GM12891 (cell line): ENCODE measurements at regions not wholly inside any gene's neighbourhood (a gene's known extent, or its start where the extent isn't known, plus 50 kb on each side); places are given as distances from the start of the nearest gene placed in this dataset.

Experiments used
- DNase-seq: peaks from one replicate; pipeline ENCODE4 v3.0.0; 2011; ENCODE audit warnings: low spot score; ENCODE audit not compliant: insufficient read length
- FAIRE-seq: peaks from 2 replicates; lab custom pipeline; 2011; peaks lifted over from hg19 to GRCh38; lab: Jason Lieb, UNC
- PAX5 ChIP-seq: IDR thresholded peaks from 2 replicates; pipeline ENCODE4 v1.6.1; 2011; ENCODE audit warnings: low read length, moderate library complexity, mild to moderate bottlenecking; ENCODE audit not compliant: insufficient read depth, severe bottlenecking
- POLR2A ChIP-seq: IDR thresholded peaks from 2 replicates; pipeline ENCODE4 v1.6.1; 2011; ENCODE audit warnings: low read depth, low read length, control low read depth
- POLR2AphosphoS5 ChIP-seq: IDR thresholded peaks from 2 replicates; pipeline ENCODE4 v1.6.1; 2011; ENCODE audit warnings: low read depth, low read length, control low read depth
- POU2F2 ChIP-seq: IDR thresholded peaks from 2 replicates; pipeline ENCODE4 v1.6.1; 2011; ENCODE audit warnings: low read depth, mild to moderate bottlenecking, control low read depth, low read length, moderate library complexity
- SPI1 ChIP-seq: IDR thresholded peaks from 2 replicates; pipeline ENCODE4 v1.6.1; 2011; ENCODE audit warnings: low read depth, low read length, control low read depth
- TAF1 ChIP-seq: IDR thresholded peaks from 2 replicates; pipeline ENCODE4 v1.6.1; 2011; ENCODE audit warnings: low read depth, low read length, control low read depth

- no peak for FAIRE-seq
- TF ChIP-seq POLR2A (no peak), TAF1 (no peak), PAX5 (no peak), POLR2AphosphoS5 (no peak), POU2F2 (no peak), SPI1 (no peak)
- no peak for DNase-seq
Measured at GRCh38 chr13:112207129-112207528, 140.2 kb downstream of the SOX1 start.

GRCh38 chr13:112208656-112209055, 141.7 kb downstream of the SOX1 start:
- FAIRE-seq: no peak
- no peak for DNase-seq
- TF ChIP-seq POU2F2: no peak
- no peak for TF ChIP-seq SPI1
- no peak for TF ChIP-seq POLR2A
- TF ChIP-seq TAF1: no peak
- no peak for TF ChIP-seq PAX5
- no peak for TF ChIP-seq POLR2AphosphoS5

- FAIRE-seq (no peak), DNase-seq (no peak)
- TF ChIP-seq POU2F2 (no peak), POLR2A (no peak), PAX5 (no peak), SPI1 (no peak), TAF1 (no peak), POLR2AphosphoS5 (no peak)
Measured at GRCh38 chr13:112209266-112209665, 142.3 kb downstream of the SOX1 start.

- DNase-seq (no peak), FAIRE-seq (no peak)
- TF ChIP-seq PAX5: no peak
- TF ChIP-seq TAF1: no peak
- TF ChIP-seq SPI1: no peak
- no peak for TF ChIP-seq POLR2AphosphoS5
- TF ChIP-seq POLR2A: no peak
- TF ChIP-seq POU2F2: no peak
Measured at GRCh38 chr13:112209711-112210110, 142.8 kb downstream of the SOX1 start.

- DNase-seq (no peak), FAIRE-seq (no peak)
- TF ChIP-seq POU2F2: no peak
- no peak for TF ChIP-seq TAF1
- TF ChIP-seq POLR2AphosphoS5: no peak
- TF ChIP-seq POLR2A: no peak
- no peak for TF ChIP-seq PAX5
- TF ChIP-seq SPI1: no peak
Measured at GRCh38 chr13:112210371-112210770, 143.4 kb downstream of the SOX1 start.

- DNase-seq (no peak), FAIRE-seq (no peak)
- TF ChIP-seq POU2F2 (no peak), SPI1 (no peak), POLR2AphosphoS5 (no peak), PAX5 (no peak), TAF1 (no peak), POLR2A (no peak)
Measured at GRCh38 chr13:112212533-112212932, 145.6 kb downstream of the SOX1 start.

- DNase-seq (no peak), FAIRE-seq (no peak)
- TF ChIP-seq POLR2AphosphoS5 (no peak), TAF1 (no peak)
Measured at GRCh38 chr13:112213467-112214255, 146.7 kb downstream of the SOX1 start.

GRCh38 chr13:112215871-112216270, 148.9 kb downstream of the SOX1 start:
- FAIRE-seq (no peak), DNase-seq (no peak)
- no peak for TF ChIP-seq SPI1

- no peak for DNase-seq
- TF ChIP-seq PAX5: no peak
- TF ChIP-seq POLR2AphosphoS5: no peak
- TF ChIP-seq SPI1: no peak
- no peak for TF ChIP-seq POLR2A
- no peak for TF ChIP-seq POU2F2
- TF ChIP-seq TAF1: no peak
- no peak for FAIRE-seq
Measured at GRCh38 chr13:112217431-112217830, 150.5 kb downstream of the SOX1 start.

GRCh38 chr13:112218416-112218815, 151.5 kb downstream of the SOX1 start:
- TF ChIP-seq POLR2A (no peak), PAX5 (no peak), TAF1 (no peak), POU2F2 (no peak), SPI1 (no peak), POLR2AphosphoS5 (no peak)
- no peak for DNase-seq
- no peak for FAIRE-seq
